Upper lobe of right lung (tissue), 1 donor: ENCODE measurements at regions not wholly inside any gene's neighbourhood (a gene's known extent, or its start where the extent isn't known, plus 50 kb on each side); places are given as distances from the start of the nearest gene placed in this dataset.

ENCODE experiments used
- ATAC-seq: fragments of 200-7000 bp; cut with Tn5 transposase; one replicate; pipeline ENCODE4 v1.9.1; 2020; ENCODE audit warnings: mild to moderate bottlenecking, moderate library complexity
- DNase-seq: peaks from one replicate; pipeline ENCODE4 v3.0.0-alpha.2; 2020
- H3K27ac ChIP-seq: fragments of 200-600 bp; one replicate; pipeline ENCODE4 v1.8.0; 2022
- H3K27me3 ChIP-seq: fragments of 200-600 bp; one replicate; pipeline ENCODE4 v1.8.0; 2022; ENCODE audit warnings: mild to moderate bottlenecking
- H3K36me3 ChIP-seq: fragments of 200-600 bp; one replicate; pipeline ENCODE4 v1.8.0; 2022
- H3K4me1 ChIP-seq: fragments of 200-600 bp; one replicate; pipeline ENCODE4 v1.8.0; 2022
- H3K4me3 ChIP-seq: fragments of 200-600 bp; one replicate; pipeline ENCODE4 v1.8.0; 2022; ENCODE audit warnings: mild to moderate bottlenecking
- H3K9me3 ChIP-seq: fragments of 200-600 bp; one replicate; pipeline ENCODE4 v1.8.0; 2022
- intact Hi-C: fragments of 100-400 bp; cut with DNase I; formaldehyde crosslinking; loops from one replicate; pipeline ENCODE4 v1.11.0; 2022
- TF ChIP-seq, protein P1 (sequence below): fragments of 200-600 bp; IDR thresholded peaks from one replicate; pipeline ENCODE4 v1.8.0; 2022; ENCODE audit warnings: antibody characterized with exemption
- donor health status: DM: no; HTN: yes; CAD: no; lungs with severe emphysema.

DNA sequence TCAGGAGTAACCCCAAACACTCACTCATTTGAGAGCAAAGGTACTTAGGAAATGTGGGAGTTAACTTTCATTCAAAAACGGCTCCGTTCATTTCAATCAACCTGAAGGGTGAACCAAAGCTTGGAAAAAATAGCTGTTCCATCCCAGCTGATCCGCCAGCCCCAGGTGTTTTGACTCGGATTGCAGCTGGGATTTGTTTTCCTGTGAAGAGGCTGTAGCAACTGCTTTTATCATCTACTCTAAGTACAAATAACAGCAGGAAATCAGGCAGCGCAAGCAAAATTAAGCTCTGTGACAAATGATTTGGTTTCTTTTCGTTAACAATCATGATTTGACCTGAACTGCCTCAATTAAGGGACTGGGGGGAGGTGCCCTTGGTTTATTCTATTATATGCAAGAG, 154.7 kb downstream of the BEND2 start:
- TF ChIP-seq, protein P1, sequence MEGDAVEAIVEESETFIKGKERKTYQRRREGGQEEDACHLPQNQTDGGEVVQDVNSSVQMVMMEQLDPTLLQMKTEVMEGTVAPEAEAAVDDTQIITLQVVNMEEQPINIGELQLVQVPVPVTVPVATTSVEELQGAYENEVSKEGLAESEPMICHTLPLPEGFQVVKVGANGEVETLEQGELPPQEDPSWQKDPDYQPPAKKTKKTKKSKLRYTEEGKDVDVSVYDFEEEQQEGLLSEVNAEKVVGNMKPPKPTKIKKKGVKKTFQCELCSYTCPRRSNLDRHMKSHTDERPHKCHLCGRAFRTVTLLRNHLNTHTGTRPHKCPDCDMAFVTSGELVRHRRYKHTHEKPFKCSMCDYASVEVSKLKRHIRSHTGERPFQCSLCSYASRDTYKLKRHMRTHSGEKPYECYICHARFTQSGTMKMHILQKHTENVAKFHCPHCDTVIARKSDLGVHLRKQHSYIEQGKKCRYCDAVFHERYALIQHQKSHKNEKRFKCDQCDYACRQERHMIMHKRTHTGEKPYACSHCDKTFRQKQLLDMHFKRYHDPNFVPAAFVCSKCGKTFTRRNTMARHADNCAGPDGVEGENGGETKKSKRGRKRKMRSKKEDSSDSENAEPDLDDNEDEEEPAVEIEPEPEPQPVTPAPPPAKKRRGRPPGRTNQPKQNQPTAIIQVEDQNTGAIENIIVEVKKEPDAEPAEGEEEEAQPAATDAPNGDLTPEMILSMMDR = no peak
- Histone ChIP-seq H3K27ac (no peak overlapping the region), H3K36me3 (no peaks in the 10 kb centered on the region), H3K9me3 (no peaks in the 10 kb centered on the region), H3K4me3 (no peak overlapping the region), H3K27me3 (no peaks in the 10 kb centered on the region), H3K4me1 (no peaks in the 10 kb centered on the region)
- no peak for ATAC-seq
- no peak for DNase-seq
- intact Hi-C loops = no loop called here

DNA sequence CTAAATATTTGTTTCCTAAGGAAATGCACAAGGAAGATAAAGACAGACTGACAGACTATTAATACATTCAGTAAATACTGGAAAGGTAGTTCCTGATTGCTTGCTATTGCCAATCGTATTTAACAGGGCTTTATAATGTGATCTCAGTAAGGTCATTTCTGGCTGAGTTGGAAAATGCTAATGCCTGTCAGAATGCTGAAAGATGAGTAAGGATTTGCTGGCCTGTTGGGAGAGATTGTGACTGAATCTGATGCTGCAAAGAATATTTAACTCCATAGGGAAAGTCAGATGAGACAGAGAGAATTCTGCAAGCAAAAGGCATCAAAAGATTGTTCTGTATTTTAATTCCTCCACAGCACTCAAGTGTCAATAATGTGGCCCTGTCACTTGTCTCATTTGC, 169.0 kb downstream of the BEND2 start:
- intact Hi-C loops = no loop called here
- no peaks in the 10 kb centered on the region for H3K4me1 ChIP-seq

DNA sequence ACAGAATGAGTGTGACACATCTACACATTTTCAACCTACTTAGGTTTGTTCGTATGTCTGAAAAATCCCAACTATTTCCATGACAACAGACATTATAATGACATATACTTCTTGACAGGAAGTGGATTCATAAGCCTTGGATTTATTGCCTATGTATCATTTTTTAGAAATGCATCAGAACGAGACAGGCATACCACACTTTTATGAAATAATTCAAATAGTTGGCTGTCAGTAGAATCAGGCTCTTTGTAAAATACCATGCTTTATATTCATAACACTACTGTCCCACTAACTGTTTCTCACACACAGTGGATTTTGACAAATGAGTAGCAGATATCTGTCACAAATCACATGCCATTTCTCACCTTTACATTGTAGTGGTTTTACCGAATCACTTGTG, 173.2 kb downstream of the BEND2 start:
- Histone ChIP-seq H3K27me3 (no peaks in the 10 kb centered on the region), H3K36me3 (no peaks in the 10 kb centered on the region), H3K9me3 (no peaks in the 10 kb centered on the region), H3K27ac (no peak overlapping the region), H3K4me1 (no peaks in the 10 kb centered on the region), H3K4me3 (no peak overlapping the region)
- intact Hi-C loops = no loop called here
- ATAC-seq (no peak), DNase-seq (no peak)
- TF ChIP-seq, protein P1 = no peak

More for the DNA sequence above, 169.0 kb downstream of the BEND2 start:
- Histone ChIP-seq H3K9me3 (no peaks in the 10 kb centered on the region), H3K36me3 (no peaks in the 10 kb centered on the region), H3K4me3 (no peak overlapping the region), H3K27ac (no peak overlapping the region), H3K27me3 (no peaks in the 10 kb centered on the region)
- no peak for ATAC-seq
- DNase-seq = no peak
- TF ChIP-seq, protein P1 = no peak

DNA sequence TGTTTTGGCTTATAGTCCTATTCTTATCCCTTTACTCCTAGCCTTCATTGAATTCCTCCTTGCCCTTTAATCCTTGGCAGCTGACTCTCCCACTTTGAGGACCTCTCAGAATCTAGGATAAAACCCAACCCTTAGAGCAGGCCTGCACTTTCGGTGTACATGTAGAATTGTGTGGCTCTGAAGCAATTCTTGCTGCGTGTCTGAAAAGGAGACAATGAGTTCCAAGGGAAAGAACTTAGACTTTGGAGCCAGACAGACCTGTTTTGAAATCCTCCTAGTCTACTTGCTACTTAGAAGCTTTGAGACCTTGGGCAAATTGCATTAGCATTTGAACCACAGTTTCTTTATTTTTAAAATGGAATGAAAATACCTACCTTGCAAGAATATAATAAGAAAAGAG, 175.2 kb downstream of the BEND2 start:
- ATAC-seq = no peak
- intact Hi-C loops = no loop called here
- Histone ChIP-seq H3K9me3 (no peaks in the 10 kb centered on the region), H3K27me3 (no peaks in the 10 kb centered on the region), H3K36me3 (no peaks in the 10 kb centered on the region), H3K4me1 (no peaks in the 10 kb centered on the region), H3K27ac (no peak overlapping the region), H3K4me3 (no peak overlapping the region)
- DNase-seq = no peak
- TF ChIP-seq, protein P1 = no peak

DNA sequence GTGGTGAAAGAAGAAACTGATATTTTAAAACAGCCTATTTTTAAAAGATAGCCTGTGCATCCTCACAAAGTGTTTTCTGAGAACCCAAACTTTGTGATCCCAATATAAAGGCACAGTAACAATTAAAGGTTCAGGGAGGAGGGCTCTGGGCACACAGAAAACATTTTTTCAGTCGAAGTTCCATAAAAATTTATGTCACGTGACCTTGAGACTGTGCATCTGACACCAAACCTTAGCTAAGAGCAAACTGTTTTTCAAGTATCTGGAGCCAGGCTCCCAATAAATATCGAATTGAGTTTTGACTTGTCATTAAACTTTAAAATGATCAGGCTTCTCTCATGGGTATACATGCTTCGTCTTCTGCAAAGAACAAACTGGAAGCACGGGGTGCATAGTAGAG, 177.9 kb downstream of the BEND2 start:
- H3K4me3 ChIP-seq = no peak overlapping the region
- intact Hi-C loops = no loop called here
- no peaks in the 10 kb centered on the region for H3K36me3 ChIP-seq
- ATAC-seq (no peak), DNase-seq (no peak)
- TF ChIP-seq, protein P1 = no peak
- H3K4me1 ChIP-seq = no peaks in the 10 kb centered on the region
- H3K27ac ChIP-seq = no peak overlapping the region
- H3K27me3 ChIP-seq = no peaks in the 10 kb centered on the region
- no peaks in the 10 kb centered on the region for H3K9me3 ChIP-seq

DNA sequence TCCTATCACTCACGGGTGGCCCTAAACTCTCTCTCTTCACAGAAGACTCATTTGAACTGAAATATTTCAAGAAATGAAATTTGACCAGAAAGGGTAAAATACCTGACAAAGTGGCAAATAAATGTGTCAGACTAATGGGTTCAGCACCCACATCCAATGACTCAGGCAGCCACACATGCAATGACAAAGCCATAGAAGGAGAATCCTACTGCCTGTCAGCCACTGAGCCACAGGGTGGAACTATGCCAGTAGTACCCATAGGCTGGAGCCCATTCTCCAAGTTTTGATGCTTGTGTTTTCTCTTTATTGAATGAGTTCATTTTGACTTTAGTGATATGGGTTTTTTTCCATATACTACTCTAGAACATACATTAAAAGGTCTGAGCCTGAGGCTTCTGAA, 179.0 kb downstream of the BEND2 start:
- no peak for ATAC-seq
- intact Hi-C loops = no loop called here
- DNase-seq = no peak
- no peaks in the 10 kb centered on the region for H3K4me1 ChIP-seq
- H3K27ac ChIP-seq = no peak overlapping the region
- no peak overlapping the region for H3K4me3 ChIP-seq
- H3K9me3 ChIP-seq = no peaks in the 10 kb centered on the region
- TF ChIP-seq, protein P1 = no peak
- H3K27me3 ChIP-seq = no peaks in the 10 kb centered on the region
- H3K36me3 ChIP-seq = no peaks in the 10 kb centered on the region
